BLaER1 treated with 17β-estradiol and CSF1 and Interleukin-3, amounts not matched to agents 10 nM and 100 nM (cell line): ENCODE measurements at regions not wholly inside any gene's neighbourhood (a gene's known extent, or its start where the extent isn't known, plus 50 kb on each side); places are given as distances from the start of the nearest gene placed in this dataset.

Experiments used
- H3K27ac ChIP-seq, 11 experiments: shearing (Covaris generic); formaldehyde crosslinking; 2 replicates each; pipeline ENCODE4 v1.8.1; 2022
- H3K27me3 ChIP-seq, 11 experiments: shearing (Covaris generic); formaldehyde crosslinking; 2 replicates each; pipeline ENCODE4 v1.8.1; 2022
- H3K36me3 ChIP-seq, 11 experiments: shearing (Covaris generic); formaldehyde crosslinking; 2 replicates each; pipeline ENCODE4 v1.8.1; 2022
- H3K4me1 ChIP-seq, 10 experiments: shearing (Covaris generic); formaldehyde crosslinking; 2 replicates each; pipeline ENCODE4 v1.8.1; 2022
- H3K4me2 ChIP-seq, 11 experiments: shearing (Covaris generic); formaldehyde crosslinking; 2 replicates each; pipeline ENCODE4 v1.8.1; 2022
- H3K4me3 ChIP-seq, 10 experiments: shearing (Covaris generic); formaldehyde crosslinking; 2 replicates each; pipeline ENCODE4 v1.8.1; 2022
- H3K9ac ChIP-seq, 11 experiments: shearing (Covaris generic); formaldehyde crosslinking; 2 replicates each; pipeline ENCODE4 v1.8.1; 2022
- H3K9me3 ChIP-seq, 11 experiments: shearing (Covaris generic); formaldehyde crosslinking; replicated peaks in 1 of 11; 2 replicates each; pipeline ENCODE4 v1.8.1; 2022
- H4K20me1 ChIP-seq, 11 experiments: shearing (Covaris generic); formaldehyde crosslinking; 2 replicates each; pipeline ENCODE4 v1.8.1; 2022
- Cebpa-rat ChIP-seq, 11 experiments: shearing (Covaris generic); IDR thresholded peaks; 2 replicates each; pipeline ENCODE4 v1.8.1; 2022

- H3K27me3 ChIP-seq, result no peaks in the 10 kb centered on the region
- H4K20me1 ChIP-seq, result no peaks in the 10 kb centered on the region
- TF ChIP-seq Cebpa-rat (IDR thresholded peaks at IDR 0.05), result no peak
- H3K4me3 ChIP-seq, result no peak overlapping the region
- H3K9me3 ChIP-seq, result no peaks in the 10 kb centered on the region
- no peaks in the 10 kb centered on the region for H3K36me3 ChIP-seq
- H3K4me2 ChIP-seq, result no peak overlapping the region
- H3K9ac ChIP-seq, result no peak overlapping the region
- no peak overlapping the region for H3K27ac ChIP-seq
- no peaks in the 10 kb centered on the region for H3K4me1 ChIP-seq
These were observed 210.2 kb downstream of the ARPP21 start for GRCh38 chr3:35849496-35849895.

- no peak overlapping the region for H3K9ac ChIP-seq
- no peaks in the 10 kb centered on the region for H3K27me3 ChIP-seq
- no peak overlapping the region for H3K4me2 ChIP-seq
- no peak for TF ChIP-seq Cebpa-rat (IDR thresholded peaks at IDR 0.05)
- H3K36me3 ChIP-seq, result no peaks in the 10 kb centered on the region
- no peak overlapping the region for H3K4me3 ChIP-seq
- no peaks in the 10 kb centered on the region for H4K20me1 ChIP-seq
- no peaks in the 10 kb centered on the region for H3K4me1 ChIP-seq
- H3K27ac ChIP-seq, result no peak overlapping the region
- no peaks in the 10 kb centered on the region for H3K9me3 ChIP-seq
These were observed 210.6 kb downstream of the ARPP21 start for GRCh38 chr3:35849963-35850362.

- no peaks in the 10 kb centered on the region for H3K9me3 ChIP-seq
- no peak overlapping the region for H3K4me3 ChIP-seq
- H3K4me2 ChIP-seq, result no peak overlapping the region; a peak in 1 of 22 replicates
- no peak for TF ChIP-seq Cebpa-rat (IDR thresholded peaks at IDR 0.05)
- H3K36me3 ChIP-seq, result no peaks in the 10 kb centered on the region
- H3K9ac ChIP-seq, result no peak overlapping the region
- no peaks in the 10 kb centered on the region for H3K27me3 ChIP-seq
- no peaks in the 10 kb centered on the region for H4K20me1 ChIP-seq
- H3K4me1 ChIP-seq, result no peaks in the 10 kb centered on the region; a peak in 3 of 20 replicates
- no peak overlapping the region for H3K27ac ChIP-seq
These were observed 217.7 kb downstream of the ARPP21 start for GRCh38 chr3:35857004-35857403.

GRCh38 chr3:35862057-35862456 lies 222.7 kb downstream of the ARPP21 start:
- H3K9me3 ChIP-seq, result no peaks in the 10 kb centered on the region
- no peak overlapping the region for H3K4me3 ChIP-seq
- no peak overlapping the region for H3K27ac ChIP-seq
- H4K20me1 ChIP-seq, result no peaks in the 10 kb centered on the region
- no peak overlapping the region for H3K9ac ChIP-seq
- no peaks in the 10 kb centered on the region for H3K27me3 ChIP-seq
- no peak overlapping the region for H3K4me2 ChIP-seq
- H3K36me3 ChIP-seq, result no peaks in the 10 kb centered on the region
- no peak for TF ChIP-seq Cebpa-rat (IDR thresholded peaks at IDR 0.05)
- H3K4me1 ChIP-seq, result no peaks in the 10 kb centered on the region; a peak in 3 of 20 replicates

GRCh38 chr3:35864871-35865270 lies 225.5 kb downstream of the ARPP21 start:
- Histone ChIP-seq H3K4me3 (no peak overlapping the region), H3K27ac (no peak overlapping the region), H3K9ac (no peak overlapping the region), H3K9me3 (no peaks in the 10 kb centered on the region), H3K36me3 (no peaks in the 10 kb centered on the region), H4K20me1 (no peaks in the 10 kb centered on the region), H3K4me1 (no peaks in the 10 kb centered on the region), H3K4me2 (no peak overlapping the region), H3K27me3 (no peaks in the 10 kb centered on the region)
- no peak for TF ChIP-seq Cebpa-rat (IDR thresholded peaks at IDR 0.05)

GRCh38 chr3:35867791-35868190 lies 228.5 kb downstream of the ARPP21 start:
- Histone ChIP-seq H3K9me3 (no peaks in the 10 kb centered on the region), H3K4me2 (no peak overlapping the region), H4K20me1 (no peaks in the 10 kb centered on the region), H3K9ac (no peak overlapping the region), H3K36me3 (no peaks in the 10 kb centered on the region), H3K27ac (no peak overlapping the region), H3K4me1 (no peaks in the 10 kb centered on the region), H3K27me3 (no peaks in the 10 kb centered on the region), H3K4me3 (no peak overlapping the region)
- no peak for TF ChIP-seq Cebpa-rat (IDR thresholded peaks at IDR 0.05)

GRCh38 chr3:35871009-35871408 lies 231.7 kb downstream of the ARPP21 start:
- H3K27ac ChIP-seq, result no peak overlapping the region
- H3K36me3 ChIP-seq, result no peaks in the 10 kb centered on the region
- no peaks in the 10 kb centered on the region for H3K27me3 ChIP-seq
- no peak overlapping the region for H3K9ac ChIP-seq
- H3K4me1 ChIP-seq, result no peaks in the 10 kb centered on the region
- no peaks in the 10 kb centered on the region for H4K20me1 ChIP-seq
- H3K9me3 ChIP-seq, result no peaks in the 10 kb centered on the region
- TF ChIP-seq Cebpa-rat (IDR thresholded peaks at IDR 0.05), result no peak
- H3K4me3 ChIP-seq, result no peak overlapping the region
- no peak overlapping the region for H3K4me2 ChIP-seq

- 0 out of 22 replicates have a peak, but pooled peaks cover 0 to 2% (median 0%) of the 10 kb centered on the region in 11 experiments for H3K36me3 ChIP-seq
- no peaks in the 10 kb centered on the region for H4K20me1 ChIP-seq
- no peaks in the 10 kb centered on the region for H3K4me1 ChIP-seq
- no peak overlapping the region for H3K9ac ChIP-seq
- no peak overlapping the region for H3K27ac ChIP-seq
- H3K4me2 ChIP-seq, result no peak overlapping the region
- no peaks in the 10 kb centered on the region for H3K27me3 ChIP-seq
- no peak overlapping the region for H3K4me3 ChIP-seq
- H3K9me3 ChIP-seq, result peaks cover 19 to 28% (median 24%) of the 10 kb centered on the region in 11 experiments
- TF ChIP-seq Cebpa-rat (IDR thresholded peaks at IDR 0.05), result no peak
These were observed 244.6 kb downstream of the ARPP21 start for GRCh38 chr3:35883929-35884328.

- Histone ChIP-seq H3K9ac (no peak overlapping the region), H4K20me1 (no peaks in the 10 kb centered on the region), H3K4me3 (no peak overlapping the region), H3K27ac (no peak overlapping the region), H3K4me2 (no peak overlapping the region), H3K4me1 (no peaks in the 10 kb centered on the region), H3K9me3 (peaks cover 0 to 10% (median 5%) of the 10 kb centered on the region in 11 experiments; a peak in 3 of 22 replicates), H3K27me3 (no peaks in the 10 kb centered on the region), H3K36me3 (no peaks in the 10 kb centered on the region)
- TF ChIP-seq Cebpa-rat (IDR thresholded peaks at IDR 0.05), result no peak
These were observed 255.4 kb downstream of the ARPP21 start for GRCh38 chr3:35894735-35895134.

GRCh38 chr3:35899245-35899644 lies 259.9 kb downstream of the ARPP21 start:
- H3K36me3 ChIP-seq, result no peaks in the 10 kb centered on the region
- H3K9ac ChIP-seq, result no peak overlapping the region
- no peak overlapping the region for H3K27ac ChIP-seq
- H3K4me3 ChIP-seq, result no peak overlapping the region
- no peak overlapping the region for H3K4me2 ChIP-seq
- peaks cover 0 to 10% (median 5%) of the 10 kb centered on the region in 11 experiments; a peak in 3 of 22 replicates for H3K9me3 ChIP-seq
- H4K20me1 ChIP-seq, result no peaks in the 10 kb centered on the region
- H3K4me1 ChIP-seq, result no peaks in the 10 kb centered on the region
- TF ChIP-seq Cebpa-rat (IDR thresholded peaks at IDR 0.05), result no peak
- H3K27me3 ChIP-seq, result no peaks in the 10 kb centered on the region
